ENCODE measurements at regions not wholly inside any gene's neighbourhood (a gene's known extent, or its start where the extent isn't known, plus 50 kb on each side); places are given as distances from the start of the nearest gene placed in this dataset.

DNA sequence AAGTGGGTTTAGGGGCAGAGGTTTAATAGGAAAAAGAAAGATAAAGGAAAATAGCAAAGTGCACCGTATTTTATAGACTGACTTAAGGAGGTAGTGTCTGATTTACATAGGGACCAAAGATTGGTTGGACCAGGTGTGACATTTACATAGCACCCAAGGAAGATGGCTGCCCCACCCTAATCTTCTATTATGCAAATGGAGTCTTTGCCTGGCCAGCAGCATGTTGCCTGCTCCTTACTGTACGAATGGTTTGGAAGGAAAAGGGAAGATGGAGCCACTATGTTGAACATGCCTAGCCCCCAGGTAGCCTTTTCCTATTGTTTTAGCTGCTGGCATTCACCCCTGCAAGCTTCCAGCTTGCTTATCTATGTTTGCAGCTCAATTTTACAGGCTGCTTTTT, 146.2 kb upstream of the PDE5A start:
- Mint-ChIP-seq H3K36me3 (ENCODE audit: low read depth) (no peaks in the 10 kb centered on the region), H3K27me3 (peaks cover 3% of the 10 kb centered on the region), H3K27ac (no peak overlapping the region), H3K4me3 (no peak overlapping the region), H3K9me3 (peaks cover 3% of the 10 kb centered on the region), H3K4me1 (no peaks in the 10 kb centered on the region)
- no peak for ATAC-seq (replicated peaks)

DNA sequence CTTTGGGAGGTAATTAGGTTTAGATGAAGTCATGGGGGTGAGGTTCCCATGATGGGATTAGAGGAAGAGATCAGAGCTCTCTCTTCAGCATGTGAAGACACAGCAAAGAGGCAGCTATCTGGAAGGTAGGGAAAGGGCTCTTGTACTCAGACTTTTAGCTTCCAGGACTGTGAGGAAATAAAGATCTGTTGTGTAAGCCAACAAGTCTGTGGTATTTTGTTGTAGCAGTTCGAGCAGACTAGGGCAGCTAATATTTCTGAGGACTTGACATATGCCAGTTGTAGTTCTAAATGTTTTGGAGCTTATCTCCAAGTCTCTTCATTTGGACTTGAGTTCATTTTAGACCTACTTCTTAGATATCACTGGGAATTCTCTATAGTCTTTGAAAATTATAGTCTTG, 137.3 kb upstream of the PDE5A start:
- Mint-ChIP-seq H3K9me3 (no peaks in the 10 kb centered on the region), H3K27ac (no peak overlapping the region), H3K4me1 (no peaks in the 10 kb centered on the region), H3K4me3 (no peak overlapping the region), H3K36me3 (ENCODE audit: low read depth) (no peaks in the 10 kb centered on the region), H3K27me3 (no peaks in the 10 kb centered on the region)
- no peak for ATAC-seq (replicated peaks)

DNA sequence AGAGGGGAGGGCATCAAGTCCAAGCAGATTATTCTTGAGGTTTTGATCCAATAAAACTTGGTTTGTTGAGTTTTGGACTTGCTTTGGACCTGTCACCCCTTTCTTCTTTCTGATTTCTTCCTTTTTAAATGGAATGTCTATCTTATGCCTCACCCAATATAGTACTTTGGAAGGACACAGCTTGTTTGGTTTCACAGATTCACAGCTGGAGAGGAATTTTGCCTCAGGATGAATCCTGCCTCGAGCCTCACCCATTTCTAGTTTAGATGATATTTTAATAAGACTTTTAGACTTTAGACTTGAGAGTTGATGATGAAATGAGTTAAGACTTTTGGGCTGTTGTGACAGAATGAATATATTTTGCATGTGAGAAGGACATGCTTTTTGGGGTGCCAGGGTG, 136.9 kb upstream of the PDE5A start:
- H3K36me3 Mint-ChIP-seq (ENCODE audit: low read depth): no peaks in the 10 kb centered on the region
- H3K4me1 Mint-ChIP-seq: no peaks in the 10 kb centered on the region
- no peak overlapping the region for H3K4me3 Mint-ChIP-seq
- H3K27me3 Mint-ChIP-seq: no peaks in the 10 kb centered on the region
- ATAC-seq (replicated peaks): no peak
- no peaks in the 10 kb centered on the region for H3K9me3 Mint-ChIP-seq
- H3K27ac Mint-ChIP-seq: no peak overlapping the region

DNA sequence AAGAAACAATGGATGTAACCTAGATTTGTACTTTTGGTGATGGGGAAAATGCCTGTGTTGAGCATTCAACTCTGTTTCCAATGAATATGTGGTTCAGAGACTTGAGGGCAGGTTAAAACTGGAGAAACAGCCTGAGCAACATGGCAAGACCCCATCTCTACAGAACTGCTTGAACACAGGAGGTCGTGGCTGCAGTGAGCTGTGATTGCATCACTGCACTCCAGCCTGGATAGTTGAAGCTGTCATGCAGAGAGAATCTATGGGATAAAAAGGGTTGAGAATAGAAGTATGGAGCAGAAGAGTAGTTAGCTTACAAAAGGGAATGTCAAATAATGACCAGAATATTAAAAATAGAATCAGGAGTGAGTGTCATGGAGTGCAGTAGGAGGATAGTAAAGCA, 134.8 kb upstream of the PDE5A start:
- no peaks in the 10 kb centered on the region for H3K27me3 Mint-ChIP-seq
- no peak for ATAC-seq (replicated peaks)
- H3K4me3 Mint-ChIP-seq: no peak overlapping the region

DNA sequence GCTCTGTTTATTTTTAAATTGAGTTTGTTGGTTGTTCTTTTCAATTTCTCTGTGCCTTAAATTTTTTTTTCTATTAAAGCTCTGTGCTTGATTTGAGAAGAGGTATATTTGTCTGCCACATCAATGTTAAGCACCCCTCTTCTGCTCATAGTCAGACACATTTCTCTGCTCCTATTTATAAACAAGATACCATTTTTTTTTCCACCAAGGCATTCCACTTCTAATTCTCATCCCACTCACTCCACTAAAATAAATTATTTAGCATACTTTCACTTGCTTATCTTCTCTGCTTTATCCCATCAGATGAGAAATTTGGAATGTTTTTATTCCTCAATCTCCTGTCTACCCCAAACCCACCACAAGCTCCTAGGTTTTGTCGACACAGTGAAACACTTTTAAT, 127.0 kb upstream of the PDE5A start:
- peaks cover 7% of the 10 kb centered on the region for H3K27me3 Mint-ChIP-seq
- no peak overlapping the region for H3K4me3 Mint-ChIP-seq
- no peaks in the 10 kb centered on the region for H3K36me3 Mint-ChIP-seq (ENCODE audit: low read depth)
- ATAC-seq (replicated peaks): no peak
- no peaks in the 10 kb centered on the region for H3K4me1 Mint-ChIP-seq
- no peaks in the 10 kb centered on the region for H3K9me3 Mint-ChIP-seq
- no peak overlapping the region for H3K27ac Mint-ChIP-seq

More for the DNA sequence above, 134.8 kb upstream of the PDE5A start:
- Mint-ChIP-seq H3K27ac (no peak overlapping the region), H3K9me3 (no peaks in the 10 kb centered on the region), H3K4me1 (no peaks in the 10 kb centered on the region), H3K36me3 (ENCODE audit: low read depth) (no peaks in the 10 kb centered on the region)

DNA sequence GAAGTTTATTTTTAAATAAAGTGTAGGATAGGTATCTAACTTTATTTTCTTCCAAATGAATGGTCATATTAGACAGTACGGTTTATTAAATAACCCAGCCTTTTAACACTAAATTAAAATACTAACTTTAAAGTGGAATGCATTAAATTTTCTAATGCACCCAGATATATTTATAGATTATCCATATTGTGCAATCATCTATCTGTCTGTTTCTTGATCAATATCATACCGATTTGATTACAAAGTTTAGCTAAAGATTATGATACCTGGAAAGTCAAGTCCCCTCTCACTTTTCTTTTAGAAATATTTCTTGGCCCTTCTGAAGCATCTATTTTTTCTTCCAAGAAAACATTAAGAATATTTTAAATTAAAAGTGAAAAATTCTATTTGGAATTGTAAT, 124.3 kb upstream of the PDE5A start:
- H3K27ac Mint-ChIP-seq: no peak overlapping the region
- no peak for ATAC-seq (replicated peaks)

DNA sequence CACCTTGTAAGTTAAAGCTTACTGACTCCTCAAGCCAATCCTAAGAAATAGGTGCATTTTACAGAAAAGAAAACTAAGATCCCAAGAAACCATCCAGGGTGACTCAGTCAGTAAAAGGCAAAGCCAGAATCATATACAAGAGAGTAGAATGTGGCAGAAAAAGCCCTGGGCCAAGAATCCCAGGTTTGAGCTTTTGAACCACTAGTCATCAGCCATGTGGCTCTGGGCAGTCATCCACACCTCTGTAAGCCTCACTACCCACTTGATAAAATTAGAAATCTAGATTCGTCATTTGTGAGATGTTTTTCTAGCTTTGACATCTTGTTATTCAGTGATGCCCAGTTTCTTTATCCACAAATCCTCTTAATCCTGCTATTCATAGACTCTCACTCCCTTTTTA, 122.2 kb upstream of the PDE5A start:
- H3K4me1 Mint-ChIP-seq: no peaks in the 10 kb centered on the region
- H3K4me3 Mint-ChIP-seq: no peak overlapping the region
- no peaks in the 10 kb centered on the region for H3K36me3 Mint-ChIP-seq (ENCODE audit: low read depth)
- no peaks in the 10 kb centered on the region for H3K9me3 Mint-ChIP-seq
- peaks cover 9% of the 10 kb centered on the region for H3K27me3 Mint-ChIP-seq
- ATAC-seq (replicated peaks): no peak
- no peak overlapping the region for H3K27ac Mint-ChIP-seq

More for the DNA sequence above, 124.3 kb upstream of the PDE5A start:
- Mint-ChIP-seq H3K4me3 (no peak overlapping the region), H3K36me3 (ENCODE audit: low read depth) (no peaks in the 10 kb centered on the region), H3K9me3 (no peaks in the 10 kb centered on the region), H3K27me3 (peaks cover 10% of the 10 kb centered on the region), H3K4me1 (no peaks in the 10 kb centered on the region)

DNA sequence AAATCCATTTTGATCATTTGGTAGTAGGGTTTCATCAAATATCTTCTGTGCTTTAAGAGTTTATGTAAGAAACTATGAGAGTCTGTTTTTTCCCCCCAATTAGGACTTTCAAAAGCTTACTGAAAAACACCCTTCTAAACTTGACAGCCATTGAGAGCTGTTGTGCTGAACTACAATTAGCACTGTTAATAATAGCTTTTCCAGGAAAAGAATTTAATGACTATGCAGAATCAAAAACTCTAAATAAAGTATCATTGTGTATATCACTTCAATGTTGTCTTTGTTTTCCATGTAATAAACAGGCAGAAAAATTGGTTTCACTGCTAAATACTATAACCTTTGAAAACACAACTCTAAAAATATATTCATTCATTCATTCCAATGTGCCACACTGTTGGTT, 121.4 kb upstream of the PDE5A start:
- Mint-ChIP-seq H3K4me1 (no peaks in the 10 kb centered on the region), H3K9me3 (no peaks in the 10 kb centered on the region), H3K27ac (no peak overlapping the region), H3K4me3 (no peak overlapping the region), H3K27me3 (peaks cover 9% of the 10 kb centered on the region), H3K36me3 (ENCODE audit: low read depth) (no peaks in the 10 kb centered on the region)
- ATAC-seq (replicated peaks): no peak

DNA sequence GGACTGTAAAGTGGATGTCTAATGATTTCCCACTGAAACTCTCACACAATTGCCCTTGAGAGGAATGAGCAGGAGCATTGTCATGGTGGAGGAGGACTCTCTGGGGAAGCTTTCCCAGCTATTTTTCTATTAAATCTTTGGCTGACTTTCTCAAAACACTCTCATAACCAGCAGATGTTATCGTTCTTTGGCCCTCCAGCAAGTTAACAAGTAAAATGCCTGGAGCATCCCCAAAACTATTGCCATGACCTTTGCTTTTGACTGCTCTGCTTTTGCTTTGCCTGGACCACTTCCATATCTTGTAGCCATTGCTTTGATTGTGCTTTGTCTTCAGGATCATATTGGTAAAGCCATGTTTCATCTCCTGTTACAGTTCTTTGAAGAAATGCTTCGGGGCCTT, 120.2 kb upstream of the PDE5A start:
- Mint-ChIP-seq H3K36me3 (ENCODE audit: low read depth) (no peaks in the 10 kb centered on the region), H3K4me1 (no peaks in the 10 kb centered on the region), H3K27ac (no peak overlapping the region), H3K27me3 (peaks cover 10% of the 10 kb centered on the region), H3K9me3 (no peaks in the 10 kb centered on the region), H3K4me3 (no peak overlapping the region)
- no peak for ATAC-seq (replicated peaks)

DNA sequence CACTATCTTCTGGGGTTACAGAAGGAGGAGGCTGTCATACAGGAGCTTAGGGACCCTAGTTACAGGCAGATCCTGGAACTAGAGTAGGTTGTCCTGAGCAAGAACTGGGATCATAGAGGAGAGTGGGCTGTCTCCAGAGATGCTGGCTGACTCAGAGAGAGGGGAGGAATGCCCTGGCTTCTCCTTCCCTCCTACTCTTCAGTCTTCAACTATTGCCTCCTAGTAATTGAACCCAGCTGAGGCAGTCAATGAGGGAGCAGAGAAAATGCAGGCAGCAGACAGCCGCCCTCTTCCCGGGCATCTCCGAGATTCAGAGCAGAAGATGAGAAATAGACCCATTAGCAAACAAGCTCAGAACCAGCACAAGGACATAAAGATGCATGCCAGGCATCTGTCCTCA, 118.3 kb upstream of the PDE5A start:
- H3K9me3 Mint-ChIP-seq: no peaks in the 10 kb centered on the region
- no peaks in the 10 kb centered on the region for H3K36me3 Mint-ChIP-seq (ENCODE audit: low read depth)
- no peak overlapping the region for H3K4me3 Mint-ChIP-seq
- no peak overlapping the region for H3K27ac Mint-ChIP-seq
- ATAC-seq (replicated peaks): no peak
- H3K27me3 Mint-ChIP-seq: peaks cover 11% of the 10 kb centered on the region
- H3K4me1 Mint-ChIP-seq: no peaks in the 10 kb centered on the region

DNA sequence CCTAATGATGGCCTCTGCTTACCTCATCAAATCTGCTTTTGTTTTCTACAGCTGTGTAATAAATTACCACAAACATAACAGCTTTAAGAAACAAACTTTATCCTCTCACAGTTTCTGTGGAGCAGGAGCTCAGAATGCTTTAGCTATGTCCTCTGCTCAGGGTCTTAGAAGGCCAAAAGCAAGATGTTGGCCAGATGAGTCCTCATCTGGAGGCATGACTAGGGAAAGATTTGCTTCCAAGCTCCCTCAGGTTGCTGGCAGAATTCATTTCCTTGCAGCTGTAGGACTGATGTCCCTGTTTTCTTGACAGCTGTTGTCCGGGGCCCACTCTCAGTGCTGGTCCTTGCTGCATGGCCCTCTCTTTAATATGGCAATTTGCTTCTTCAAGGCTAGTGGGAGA, 116.7 kb upstream of the PDE5A start:
- no peaks in the 10 kb centered on the region for H3K4me1 Mint-ChIP-seq
- no peaks in the 10 kb centered on the region for H3K9me3 Mint-ChIP-seq
- no peaks in the 10 kb centered on the region for H3K36me3 Mint-ChIP-seq (ENCODE audit: low read depth)
- H3K27me3 Mint-ChIP-seq: peaks cover 12% of the 10 kb centered on the region
- ATAC-seq (replicated peaks): no peak
- no peak overlapping the region for H3K4me3 Mint-ChIP-seq
- H3K27ac Mint-ChIP-seq: no peak overlapping the region

DNA sequence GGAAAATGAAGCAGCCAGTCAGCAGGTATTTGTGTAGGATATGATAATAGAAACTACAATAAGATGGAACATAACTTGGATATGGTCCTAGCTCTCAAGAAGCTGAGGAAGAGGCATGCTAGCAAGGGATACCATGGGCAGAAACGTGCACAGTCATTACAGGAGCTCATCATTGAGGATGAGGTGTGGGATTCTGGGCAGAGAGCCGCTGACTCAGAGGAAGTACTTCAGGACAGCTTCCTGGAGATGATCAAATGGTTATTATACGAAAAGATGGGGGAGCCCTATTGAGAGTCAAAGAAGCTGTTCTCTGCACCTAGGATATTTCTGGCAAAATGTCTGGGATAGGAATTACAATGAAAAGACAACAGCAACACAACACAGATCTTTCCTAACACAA, 116.0 kb upstream of the PDE5A start:
- H3K9me3 Mint-ChIP-seq: no peaks in the 10 kb centered on the region
- no peaks in the 10 kb centered on the region for H3K4me1 Mint-ChIP-seq
- H3K36me3 Mint-ChIP-seq (ENCODE audit: low read depth): no peaks in the 10 kb centered on the region
- no peak overlapping the region for H3K27ac Mint-ChIP-seq
- peaks cover 11% of the 10 kb centered on the region for H3K27me3 Mint-ChIP-seq
- H3K4me3 Mint-ChIP-seq: no peak overlapping the region
- ATAC-seq (replicated peaks): no peak

DNA sequence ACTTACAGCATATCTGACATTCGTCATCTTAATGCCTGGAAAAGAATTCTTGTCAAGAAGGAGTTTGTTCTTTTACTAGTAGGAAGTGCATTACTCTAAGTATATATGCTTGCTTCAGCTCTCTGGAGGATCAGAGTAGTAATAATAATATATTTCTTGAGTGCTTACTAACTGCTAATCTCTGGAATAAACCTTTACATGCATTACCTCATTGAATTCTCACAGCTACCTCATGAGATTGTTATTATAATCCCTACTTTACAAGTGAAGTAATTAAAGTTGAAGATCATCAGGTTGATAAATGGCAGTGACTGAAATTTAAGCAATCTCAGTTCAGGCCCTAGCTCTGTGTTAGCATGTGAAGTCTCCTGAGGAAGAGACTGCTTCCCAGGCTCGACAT, 115.0 kb upstream of the PDE5A start:
- Mint-ChIP-seq H3K27me3 (peaks cover 11% of the 10 kb centered on the region), H3K27ac (no peak overlapping the region), H3K4me1 (no peaks in the 10 kb centered on the region), H3K36me3 (ENCODE audit: low read depth) (no peaks in the 10 kb centered on the region), H3K9me3 (no peaks in the 10 kb centered on the region), H3K4me3 (no peak overlapping the region)
- no peak for ATAC-seq (replicated peaks)

DNA sequence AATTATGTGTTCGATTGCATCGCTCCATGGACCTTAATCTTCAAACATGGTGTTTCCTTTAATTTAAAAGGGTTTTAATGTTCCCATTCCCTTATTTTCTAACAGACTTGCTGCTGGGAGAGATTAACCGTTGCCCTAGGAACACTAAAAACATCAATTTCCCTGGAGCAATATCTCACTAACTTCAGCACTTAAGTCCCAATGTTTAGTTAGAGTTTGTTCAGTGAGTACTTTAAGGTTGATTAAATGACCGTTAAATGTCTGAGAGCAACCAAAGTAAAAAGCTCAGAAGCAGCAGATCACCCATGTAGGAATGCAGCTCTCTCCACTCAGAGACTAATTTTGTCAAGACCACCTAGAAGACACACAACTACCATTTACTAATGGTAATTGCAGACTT, 111.2 kb upstream of the PDE5A start:
- ATAC-seq (replicated peaks): no peak
- Mint-ChIP-seq H3K27ac (no peak overlapping the region), H3K36me3 (ENCODE audit: low read depth) (no peaks in the 10 kb centered on the region)

DNA sequence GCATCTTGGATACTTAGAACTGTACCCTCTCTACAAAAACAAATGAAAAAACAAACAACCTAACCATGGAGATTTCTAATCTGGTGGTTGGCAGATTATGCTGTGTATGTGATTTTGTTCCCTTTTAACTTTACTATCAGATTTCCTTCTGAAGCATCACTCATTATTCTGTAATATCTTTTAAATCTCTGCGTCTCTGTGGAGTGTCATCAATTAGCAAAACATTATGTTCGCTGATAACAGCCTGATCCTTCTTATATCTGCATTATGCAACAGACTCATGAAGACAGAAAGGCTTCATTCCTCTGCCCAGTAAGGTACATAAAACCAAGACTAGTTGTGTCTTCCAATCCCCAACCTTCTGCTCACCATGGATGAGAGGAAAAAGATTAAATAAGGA, 110.3 kb upstream of the PDE5A start:
- H3K36me3 Mint-ChIP-seq (ENCODE audit: low read depth): no peaks in the 10 kb centered on the region
- H3K27me3 Mint-ChIP-seq: peaks cover 5% of the 10 kb centered on the region
- no peak for ATAC-seq (replicated peaks)
- H3K4me3 Mint-ChIP-seq: no peak overlapping the region
- H3K9me3 Mint-ChIP-seq: no peaks in the 10 kb centered on the region
- H3K4me1 Mint-ChIP-seq: no peaks in the 10 kb centered on the region
- no peak overlapping the region for H3K27ac Mint-ChIP-seq

More for the DNA sequence above, 111.2 kb upstream of the PDE5A start:
- no peaks in the 10 kb centered on the region for H3K4me1 Mint-ChIP-seq
- no peak overlapping the region for H3K4me3 Mint-ChIP-seq
- peaks cover 6% of the 10 kb centered on the region for H3K27me3 Mint-ChIP-seq
- no peaks in the 10 kb centered on the region for H3K9me3 Mint-ChIP-seq

DNA sequence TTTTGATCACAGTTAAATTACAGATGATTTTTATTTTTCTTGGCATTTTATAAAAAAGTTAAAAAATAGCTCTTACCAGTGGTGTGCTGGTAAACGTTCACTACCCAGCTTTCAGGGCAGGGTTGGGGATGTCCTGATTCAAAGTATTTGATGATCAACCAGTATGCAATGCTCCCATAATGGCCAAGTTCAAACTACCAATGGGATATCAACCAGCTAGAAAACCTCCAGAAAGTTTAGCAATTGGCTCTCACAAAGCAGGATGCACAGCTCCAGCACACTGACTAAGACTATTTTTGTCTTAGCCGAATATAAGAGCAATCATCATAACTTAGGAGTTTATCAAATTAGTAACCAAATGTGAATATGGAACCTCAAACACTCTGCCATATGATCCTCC, 108.0 kb upstream of the PDE5A start:
- no peak for ATAC-seq (replicated peaks)
- no peaks in the 10 kb centered on the region for H3K9me3 Mint-ChIP-seq
- H3K4me1 Mint-ChIP-seq: no peaks in the 10 kb centered on the region
- peaks cover 1% of the 10 kb centered on the region for H3K27me3 Mint-ChIP-seq
- no peak overlapping the region for H3K27ac Mint-ChIP-seq
- H3K4me3 Mint-ChIP-seq: no peak overlapping the region
- H3K36me3 Mint-ChIP-seq (ENCODE audit: low read depth): no peaks in the 10 kb centered on the region
